ENCODE measurements at regions not wholly inside any gene's neighbourhood (a gene's known extent, or its start where the extent isn't known, plus 50 kb on each side); places are given as distances from the start of the nearest gene placed in this dataset.

GRCh38 chr3:159711560-159712333, 276.9 kb upstream of the IL12A start (continued):
- TF ChIP-seq SMAD4 (CRISPR knock-in tag; conservative IDR thresholded peaks at IDR 0.05) (no peak), ZNF347 (CRISPR knock-in tag; IDR thresholded peaks at IDR 0.05; ENCODE audit: low read depth) (no peak), ZBTB17 (CRISPR knock-in tag; IDR thresholded peaks at IDR 0.05) (no peak), MEF2D (tag; conservative IDR thresholded peaks at IDR 0.05; ENCODE audit: low read depth) (no peak)
- TF ChIP-seq, protein P1, sequence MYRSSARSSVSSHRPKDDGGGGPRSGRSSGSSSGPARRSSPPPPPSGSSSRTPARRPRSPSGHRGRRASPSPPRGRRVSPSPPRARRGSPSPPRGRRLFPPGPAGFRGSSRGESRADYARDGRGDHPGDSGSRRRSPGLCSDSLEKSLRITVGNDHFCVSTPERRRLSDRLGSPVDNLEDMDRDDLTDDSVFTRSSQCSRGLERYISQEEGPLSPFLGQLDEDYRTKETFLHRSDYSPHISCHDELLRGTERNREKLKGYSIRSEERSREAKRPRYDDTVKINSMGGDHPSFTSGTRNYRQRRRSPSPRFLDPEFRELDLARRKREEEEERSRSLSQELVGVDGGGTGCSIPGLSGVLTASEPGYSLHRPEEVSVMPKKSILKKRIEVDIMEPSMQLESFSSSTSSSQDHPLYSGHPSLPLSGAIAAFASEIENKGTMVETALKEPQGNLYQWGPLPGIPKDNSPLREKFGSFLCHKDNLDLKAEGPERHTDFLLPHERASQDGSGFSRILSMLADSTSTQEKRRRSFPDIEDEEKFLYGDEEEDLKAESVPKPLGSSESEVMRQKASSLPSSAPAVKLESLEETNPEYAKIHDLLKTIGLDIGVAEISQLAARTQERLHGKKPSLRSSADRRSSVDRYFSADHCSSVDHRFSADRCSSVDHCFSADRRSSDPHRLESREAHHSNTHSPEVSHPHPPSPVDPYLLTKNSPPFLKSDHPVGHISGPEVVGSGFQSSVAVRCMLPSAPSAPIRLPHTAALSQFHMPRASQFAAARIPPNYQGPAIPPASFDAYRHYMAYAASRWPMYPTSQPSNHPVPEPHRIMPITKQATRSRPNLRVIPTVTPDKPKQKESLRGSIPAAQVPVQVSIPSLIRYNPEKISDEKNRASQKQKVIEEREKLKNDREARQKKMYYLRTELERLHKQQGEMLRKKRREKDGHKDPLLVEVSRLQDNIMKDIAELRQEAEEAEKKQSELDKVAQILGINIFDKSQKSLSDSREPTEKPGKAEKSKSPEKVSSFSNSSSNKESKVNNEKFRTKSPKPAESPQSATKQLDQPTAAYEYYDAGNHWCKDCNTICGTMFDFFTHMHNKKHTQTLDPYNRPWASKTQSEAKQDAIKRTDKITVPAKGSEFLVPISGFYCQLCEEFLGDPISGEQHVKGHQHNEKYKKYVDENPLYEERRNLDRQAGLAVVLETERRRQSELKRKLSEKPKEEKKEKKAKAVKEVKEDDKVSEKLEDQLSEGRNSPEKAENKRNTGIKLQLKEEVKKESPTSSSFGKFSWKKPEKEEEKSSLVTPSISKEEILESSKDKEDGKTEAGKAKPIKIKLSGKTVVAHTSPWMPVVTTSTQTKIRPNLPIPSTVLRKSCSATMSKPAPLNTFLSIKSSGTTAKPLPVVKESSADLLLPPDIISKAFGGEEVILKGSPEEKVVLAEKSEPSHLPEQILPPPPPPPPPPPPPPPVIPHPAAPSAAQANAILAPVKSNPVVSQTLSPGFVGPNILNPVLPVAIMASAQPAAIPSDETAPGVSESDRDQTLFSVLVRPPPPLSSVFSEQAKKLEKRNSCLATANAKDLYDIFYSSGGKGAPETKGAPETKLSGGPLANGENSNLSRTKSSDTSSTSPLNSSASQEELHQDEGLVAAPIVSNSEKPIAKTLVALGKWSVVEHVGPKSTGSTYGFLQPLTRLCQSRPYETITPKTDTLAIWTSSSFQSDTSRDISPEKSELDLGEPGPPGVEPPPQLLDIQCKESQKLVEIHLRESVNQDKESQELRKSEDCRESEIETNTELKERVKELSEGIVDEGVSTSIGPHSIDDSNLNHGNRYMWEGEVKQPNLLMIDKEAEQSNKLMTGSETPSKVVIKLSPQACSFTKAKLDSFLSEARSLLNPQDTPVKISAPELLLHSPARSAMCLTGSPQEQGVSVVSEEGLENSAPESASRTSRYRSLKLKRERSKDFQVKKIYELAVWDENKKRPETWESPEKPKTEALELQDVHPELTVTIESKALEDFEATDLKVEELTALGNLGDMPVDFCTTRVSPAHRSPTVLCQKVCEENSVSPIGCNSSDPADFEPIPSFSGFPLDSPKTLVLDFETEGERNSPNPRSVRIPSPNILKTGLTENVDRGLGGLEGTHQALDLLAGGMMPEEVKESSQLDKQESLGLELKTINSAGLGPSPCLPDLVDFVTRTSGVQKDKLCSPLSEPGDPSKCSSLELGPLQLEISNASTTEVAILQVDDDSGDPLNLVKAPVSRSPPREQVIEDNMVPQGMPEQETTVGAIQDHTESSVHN (IDR thresholded peaks at IDR 0.05; ENCODE audit: borderline replicate concordance in 1 of 2, low read depth in 1 of 2) = no peak
- TF ChIP-seq, protein P2, sequence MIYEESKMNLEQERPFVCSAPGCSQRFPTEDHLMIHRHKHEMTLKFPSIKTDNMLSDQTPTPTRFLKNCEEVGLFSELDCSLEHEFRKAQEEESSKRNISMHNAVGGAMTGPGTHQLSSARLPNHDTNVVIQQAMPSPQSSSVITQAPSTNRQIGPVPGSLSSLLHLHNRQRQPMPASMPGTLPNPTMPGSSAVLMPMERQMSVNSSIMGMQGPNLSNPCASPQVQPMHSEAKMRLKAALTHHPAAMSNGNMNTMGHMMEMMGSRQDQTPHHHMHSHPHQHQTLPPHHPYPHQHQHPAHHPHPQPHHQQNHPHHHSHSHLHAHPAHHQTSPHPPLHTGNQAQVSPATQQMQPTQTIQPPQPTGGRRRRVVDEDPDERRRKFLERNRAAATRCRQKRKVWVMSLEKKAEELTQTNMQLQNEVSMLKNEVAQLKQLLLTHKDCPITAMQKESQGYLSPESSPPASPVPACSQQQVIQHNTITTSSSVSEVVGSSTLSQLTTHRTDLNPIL (CRISPR knock-in tag; IDR thresholded peaks at IDR 0.05) = no peak
- TF ChIP-seq, protein P3, sequence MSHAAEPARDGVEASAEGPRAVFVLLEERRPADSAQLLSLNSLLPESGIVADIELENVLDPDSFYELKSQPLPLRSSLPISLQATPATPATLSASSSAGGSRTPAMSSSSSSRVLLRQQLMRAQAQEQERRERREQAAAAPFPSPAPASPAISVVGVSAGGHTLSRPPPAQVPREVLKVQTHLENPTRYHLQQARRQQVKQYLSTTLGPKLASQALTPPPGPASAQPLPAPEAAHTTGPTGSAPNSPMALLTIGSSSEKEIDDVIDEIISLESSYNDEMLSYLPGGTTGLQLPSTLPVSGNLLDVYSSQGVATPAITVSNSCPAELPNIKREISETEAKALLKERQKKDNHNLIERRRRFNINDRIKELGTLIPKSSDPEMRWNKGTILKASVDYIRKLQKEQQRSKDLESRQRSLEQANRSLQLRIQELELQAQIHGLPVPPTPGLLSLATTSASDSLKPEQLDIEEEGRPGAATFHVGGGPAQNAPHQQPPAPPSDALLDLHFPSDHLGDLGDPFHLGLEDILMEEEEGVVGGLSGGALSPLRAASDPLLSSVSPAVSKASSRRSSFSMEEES (CRISPR knock-in tag; IDR thresholded peaks at IDR 0.05) = no peak
